ENCODE measurements at regions not wholly inside any gene's neighbourhood (a gene's known extent, or its start where the extent isn't known, plus 50 kb on each side); places are given as distances from the start of the nearest gene placed in this dataset.

DNA sequence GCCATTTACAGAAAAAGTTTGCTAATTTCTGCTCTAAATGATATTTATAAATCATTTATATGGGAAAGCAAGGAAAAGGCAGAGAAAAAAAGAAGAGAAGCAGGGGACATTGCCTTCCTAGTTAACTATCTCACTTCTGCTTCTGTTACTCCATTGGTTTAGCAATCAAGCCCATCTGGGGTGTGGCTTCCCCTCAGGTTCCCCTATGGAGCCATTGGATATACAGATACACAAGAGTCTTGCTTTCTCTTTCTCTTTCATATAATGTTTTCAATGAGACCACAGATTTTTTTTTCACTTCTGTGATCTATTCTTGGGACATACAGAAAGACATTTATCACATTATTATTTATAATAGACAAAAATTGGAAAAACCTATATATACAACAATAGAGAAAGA lies 105.6 kb upstream of the TOM1L1 start:
- in situ Hi-C loops (cut with HindIII; ENCODE audit: low pct_unique_long_range_greater_than_20kb, low sequenced_read_pairs) = no loop called here
- DNase-seq (ENCODE audit: low read depth, low spot score) = no peak

DNA sequence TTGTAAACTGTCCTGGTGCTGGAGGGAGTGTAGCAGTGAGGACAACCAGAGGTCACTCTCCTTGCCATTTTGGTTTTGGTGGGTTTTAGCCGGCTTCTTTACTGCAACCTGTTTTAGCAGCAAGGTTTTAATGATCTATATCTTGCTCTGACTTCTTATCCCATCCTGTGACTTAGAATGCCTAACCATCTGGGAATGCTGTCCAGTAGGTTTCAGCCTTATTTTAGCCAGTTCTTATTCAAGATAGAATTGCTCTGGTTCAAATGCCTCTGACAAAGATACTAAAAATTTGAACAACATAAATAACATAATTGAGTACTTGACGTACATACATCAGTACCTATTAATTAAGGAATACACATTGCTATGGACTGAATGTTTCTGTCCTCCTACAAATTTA lies 93.3 kb upstream of the TOM1L1 start:
- in situ Hi-C loops (cut with HindIII; ENCODE audit: low pct_unique_long_range_greater_than_20kb, low sequenced_read_pairs) = no loop called here
- DNase-seq (ENCODE audit: low read depth, low spot score) = no peak

DNA sequence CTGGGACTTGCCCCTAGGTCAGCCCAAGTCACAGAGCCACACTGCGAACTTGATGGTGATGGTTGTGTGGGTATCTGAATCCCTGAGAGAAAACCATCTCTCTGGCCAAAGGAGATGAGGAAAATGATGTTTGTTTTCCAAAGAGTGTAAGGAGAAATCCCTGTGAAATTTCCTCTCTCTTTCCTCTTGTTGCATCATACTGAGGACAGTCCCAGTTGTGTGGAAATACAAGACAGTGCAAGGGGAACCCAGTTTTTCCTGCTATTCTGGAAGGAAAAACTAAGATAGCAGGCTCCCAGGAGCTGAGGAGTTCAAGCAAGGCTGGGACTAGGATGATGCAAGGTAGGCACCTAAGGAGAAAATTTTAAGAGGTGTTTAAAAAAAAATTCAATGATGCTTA lies 86.8 kb upstream of the TOM1L1 start:
- DNase-seq (ENCODE audit: low read depth, low spot score) = no peak
- in situ Hi-C loops (cut with HindIII; ENCODE audit: low pct_unique_long_range_greater_than_20kb, low sequenced_read_pairs) = no loop called here

DNA sequence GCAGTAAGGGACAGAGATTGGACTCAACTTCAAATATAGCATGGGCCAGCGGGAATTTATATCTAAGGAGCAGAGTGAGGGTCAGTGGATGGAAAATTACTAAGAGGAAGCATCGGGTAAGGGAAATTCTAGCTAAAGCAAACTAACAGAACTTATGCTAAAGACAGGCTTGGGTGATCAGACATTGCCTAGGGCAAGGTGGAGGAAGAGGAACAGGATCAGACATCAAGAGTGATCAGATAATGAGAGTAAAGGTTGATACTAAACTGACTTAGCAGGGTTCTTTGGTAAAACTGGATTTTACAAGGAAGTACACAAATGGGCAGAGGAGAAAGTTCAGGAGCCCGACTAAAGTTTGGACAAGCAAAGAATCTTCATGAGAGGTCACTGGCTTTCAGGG lies 86.3 kb upstream of the TOM1L1 start:
- no peak for DNase-seq (ENCODE audit: low read depth, low spot score)
- in situ Hi-C loops (cut with HindIII; ENCODE audit: low pct_unique_long_range_greater_than_20kb, low sequenced_read_pairs) = no loop called here

DNA sequence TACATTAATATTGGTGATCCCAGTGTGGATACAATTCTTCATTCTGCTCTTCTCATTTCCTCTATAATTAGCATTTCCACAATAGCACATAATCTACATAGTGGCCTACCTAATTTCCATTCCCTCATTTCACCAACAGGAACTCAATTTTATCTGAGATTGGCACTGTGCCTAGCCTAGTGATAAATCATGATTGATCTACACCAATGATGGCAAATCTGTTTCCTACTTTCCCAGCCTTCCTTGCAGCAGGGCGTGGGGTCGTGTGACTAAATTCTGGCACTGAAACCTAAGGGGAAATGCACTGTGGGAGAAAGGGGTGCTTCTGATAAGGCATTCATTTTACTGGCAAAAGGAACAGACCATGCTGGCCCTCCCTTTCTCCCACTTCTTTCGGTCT lies 66.6 kb upstream of the TOM1L1 start:
- DNase-seq (ENCODE audit: low read depth, low spot score) = no peak

DNA sequence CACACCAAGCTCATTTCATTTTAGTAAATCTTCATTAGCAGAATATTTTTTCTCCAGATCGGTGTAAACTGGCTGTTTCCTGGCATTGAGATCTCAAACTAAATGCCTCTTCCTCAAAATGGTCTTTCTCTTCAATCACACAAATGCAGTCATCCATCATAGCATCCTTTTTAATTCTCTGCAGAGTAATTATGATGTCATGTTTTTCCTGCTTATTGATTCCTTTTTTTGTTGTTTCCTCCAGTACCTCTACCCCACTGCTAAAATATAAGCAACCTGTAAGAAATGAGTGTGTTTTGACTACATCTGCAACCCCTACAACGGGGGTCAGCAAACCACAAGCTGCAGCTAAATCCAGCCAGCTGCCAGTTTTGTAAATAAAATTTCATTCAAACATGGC lies 65.6 kb upstream of the TOM1L1 start:
- in situ Hi-C loops (cut with HindIII; ENCODE audit: low pct_unique_long_range_greater_than_20kb, low sequenced_read_pairs) = no loop called here
- DNase-seq (ENCODE audit: low read depth, low spot score) = no peak

More for the DNA sequence above, 66.6 kb upstream of the TOM1L1 start:
- in situ Hi-C loops (cut with HindIII; ENCODE audit: low pct_unique_long_range_greater_than_20kb, low sequenced_read_pairs) = no loop called here

DNA sequence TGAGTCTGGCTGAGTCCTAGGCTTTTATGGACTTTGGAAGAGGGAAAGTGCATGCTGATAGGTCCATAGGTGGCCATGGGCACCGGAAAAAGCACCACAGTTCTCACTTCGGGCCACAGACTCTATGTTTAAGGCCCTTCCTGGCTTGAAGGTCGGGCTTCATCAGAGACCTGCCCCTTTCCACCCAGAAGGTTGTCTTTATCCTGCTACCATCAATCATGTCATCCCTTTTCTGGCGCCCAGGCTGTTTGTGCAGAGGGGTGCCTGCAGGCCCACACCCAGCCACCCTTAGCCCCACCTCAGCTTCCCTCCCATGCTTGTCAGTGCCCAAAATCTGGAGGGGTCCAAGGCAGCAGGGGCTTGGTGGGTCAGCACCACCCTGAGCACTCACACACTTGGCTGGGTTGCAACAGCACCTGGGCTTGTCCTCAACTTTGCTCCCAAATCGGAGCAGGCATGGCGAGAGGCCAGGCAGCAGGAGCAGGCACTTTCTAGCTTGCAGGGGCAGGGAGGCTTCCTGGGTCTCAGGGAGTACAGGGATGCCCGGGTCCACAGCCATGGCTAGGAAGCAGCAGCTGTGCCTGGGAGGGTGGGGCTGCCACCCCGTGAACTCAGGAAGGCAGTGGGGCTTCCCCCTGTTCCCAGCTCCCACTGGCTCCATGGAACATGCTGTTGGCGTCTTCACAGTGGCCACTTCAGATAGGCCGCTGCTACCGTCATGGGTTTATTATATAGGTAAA lies 63.8 kb upstream of the TOM1L1 start:
- in situ Hi-C loops (cut with HindIII; ENCODE audit: low pct_unique_long_range_greater_than_20kb, low sequenced_read_pairs) = no loop called here
- no peak for DNase-seq (ENCODE audit: low read depth, low spot score)

DNA sequence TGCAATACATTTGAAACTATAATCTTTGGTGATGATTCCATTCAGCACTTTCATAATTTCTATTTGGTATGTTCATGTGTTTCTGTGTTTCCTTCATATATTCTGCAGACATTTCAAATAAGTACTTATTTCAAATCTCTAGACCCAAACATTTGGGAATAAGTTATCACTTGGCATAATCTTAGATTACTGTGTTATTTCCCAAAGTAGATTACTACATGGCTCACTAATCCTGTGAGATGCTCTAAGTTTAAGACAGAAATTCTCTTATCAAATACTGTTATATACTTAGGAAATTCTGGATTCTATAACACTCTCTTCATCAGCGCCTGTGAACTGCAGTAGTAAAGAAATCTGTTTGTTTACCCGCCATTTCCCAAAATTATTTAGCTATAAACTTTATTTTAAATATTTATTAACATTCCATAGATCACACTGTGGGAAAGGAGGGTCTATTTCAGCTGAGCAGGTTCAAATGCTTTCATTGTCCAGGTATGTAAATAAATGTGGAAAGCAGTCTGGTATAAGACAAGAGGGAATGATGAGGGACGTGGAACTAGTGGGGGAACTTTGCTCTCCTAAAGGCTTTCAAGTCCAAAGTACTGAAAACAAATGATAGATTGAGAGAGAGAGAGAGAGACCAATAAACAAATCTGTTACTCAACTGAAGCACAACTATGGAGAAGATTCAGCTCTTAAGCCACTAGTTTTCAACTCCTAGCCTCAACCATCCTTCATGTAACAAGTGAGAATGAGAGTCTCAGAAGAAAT lies 61.8 kb upstream of the TOM1L1 start:
- DNase-seq (ENCODE audit: low read depth, low spot score) = no peak
- in situ Hi-C loops (cut with HindIII; ENCODE audit: low pct_unique_long_range_greater_than_20kb, low sequenced_read_pairs) = no loop called here

DNA sequence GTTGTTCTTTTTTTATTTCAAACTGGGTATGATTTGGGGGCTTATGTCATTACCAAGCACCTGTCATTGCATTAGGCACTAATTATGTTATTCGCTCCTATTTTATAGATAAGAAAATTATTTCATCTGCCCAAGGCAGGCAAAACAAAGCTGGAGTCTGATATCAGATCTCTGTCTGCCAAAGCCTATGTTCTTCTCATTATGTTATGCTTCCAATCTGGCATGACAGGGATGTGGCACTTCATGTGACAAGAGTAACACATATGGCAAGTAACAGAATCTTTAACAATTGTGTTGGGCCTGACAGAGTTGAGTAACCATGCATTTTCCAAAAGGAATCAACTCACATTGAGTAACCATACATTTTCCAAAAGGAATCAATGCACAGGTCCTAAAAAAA lies 61.2 kb upstream of the TOM1L1 start:
- in situ Hi-C loops (cut with HindIII; ENCODE audit: low pct_unique_long_range_greater_than_20kb, low sequenced_read_pairs) = no loop called here
- DNase-seq (ENCODE audit: low read depth, low spot score) = no peak

DNA sequence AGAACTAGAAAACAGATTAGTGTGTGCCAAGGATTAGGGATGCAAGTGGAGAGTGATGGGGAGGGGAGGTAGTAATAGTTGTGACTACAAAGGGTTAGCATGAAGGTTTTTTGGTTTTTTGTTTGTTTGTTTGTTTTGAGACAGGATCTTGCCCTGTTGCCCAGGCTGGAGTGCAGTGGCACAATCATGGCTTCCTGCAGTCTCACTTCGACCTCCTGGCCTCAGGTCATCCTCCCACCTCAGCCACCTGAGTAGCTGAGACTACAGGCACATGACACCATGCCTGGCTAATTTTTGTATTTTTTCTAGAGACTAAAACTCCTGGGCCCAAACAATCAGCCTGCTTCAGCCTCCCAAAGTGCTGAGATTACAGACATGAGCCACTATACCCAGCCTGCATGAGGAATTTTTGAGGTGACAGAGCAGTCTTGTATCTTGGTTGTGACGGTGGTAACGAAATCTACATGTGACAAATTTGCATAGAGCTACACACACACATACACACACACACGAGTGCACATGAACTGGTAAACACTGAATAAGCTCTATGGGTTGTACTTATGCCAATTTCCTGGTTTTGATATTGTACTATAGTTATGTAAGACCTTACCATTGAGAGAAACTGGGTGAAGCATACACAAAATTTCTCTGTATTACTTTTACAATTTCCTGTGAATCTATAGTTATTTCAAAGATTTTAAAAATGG lies 59.6 kb upstream of the TOM1L1 start:
- in situ Hi-C loops (cut with HindIII; ENCODE audit: low pct_unique_long_range_greater_than_20kb, low sequenced_read_pairs) = no loop called here
- DNase-seq (ENCODE audit: low read depth, low spot score) = no peak

DNA sequence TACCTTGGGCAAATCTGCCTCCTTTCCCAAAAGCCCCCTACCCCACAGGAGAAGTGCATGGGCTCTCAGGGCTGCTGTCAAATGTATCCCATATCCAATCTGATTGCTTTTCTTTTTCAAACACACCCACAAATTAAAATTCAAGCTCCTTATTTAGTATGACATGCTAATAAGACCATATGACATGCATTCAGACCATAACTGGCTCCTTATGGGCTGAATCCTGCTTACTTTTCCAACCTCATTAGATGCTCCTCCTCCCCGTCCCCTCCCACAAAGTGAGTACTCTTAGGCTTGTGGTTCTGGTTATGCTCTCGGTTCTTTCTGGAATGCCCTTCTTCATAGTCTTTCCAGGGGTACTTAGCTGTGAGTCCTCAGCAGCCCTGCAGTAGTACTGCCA lies 59.0 kb upstream of the TOM1L1 start:
- in situ Hi-C loops (cut with HindIII; ENCODE audit: low pct_unique_long_range_greater_than_20kb, low sequenced_read_pairs) = no loop called here

DNA sequence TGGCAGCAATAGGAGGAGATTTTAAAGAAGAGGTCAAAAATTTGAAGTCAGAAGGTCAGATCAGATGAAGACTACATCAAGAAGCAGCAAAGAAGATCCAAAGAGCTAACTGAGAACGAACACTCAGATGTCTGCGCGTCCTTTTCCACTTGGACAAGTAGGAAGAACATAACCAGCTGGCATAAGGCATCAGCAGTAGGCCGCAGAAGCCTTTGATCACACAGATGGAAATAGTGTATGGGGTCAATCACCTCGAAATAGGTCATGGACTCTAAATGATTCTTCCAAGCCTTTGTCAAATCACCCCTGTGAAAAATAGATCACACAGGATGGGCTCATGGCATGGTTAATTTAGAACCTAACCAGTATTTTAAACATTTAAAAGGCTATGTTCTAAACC lies 56.4 kb upstream of the TOM1L1 start:
- no peak for DNase-seq (ENCODE audit: low read depth, low spot score)
- in situ Hi-C loops (cut with HindIII; ENCODE audit: low pct_unique_long_range_greater_than_20kb, low sequenced_read_pairs) = no loop called here

More for the DNA sequence above, 59.0 kb upstream of the TOM1L1 start:
- no peak for DNase-seq (ENCODE audit: low read depth, low spot score)

DNA sequence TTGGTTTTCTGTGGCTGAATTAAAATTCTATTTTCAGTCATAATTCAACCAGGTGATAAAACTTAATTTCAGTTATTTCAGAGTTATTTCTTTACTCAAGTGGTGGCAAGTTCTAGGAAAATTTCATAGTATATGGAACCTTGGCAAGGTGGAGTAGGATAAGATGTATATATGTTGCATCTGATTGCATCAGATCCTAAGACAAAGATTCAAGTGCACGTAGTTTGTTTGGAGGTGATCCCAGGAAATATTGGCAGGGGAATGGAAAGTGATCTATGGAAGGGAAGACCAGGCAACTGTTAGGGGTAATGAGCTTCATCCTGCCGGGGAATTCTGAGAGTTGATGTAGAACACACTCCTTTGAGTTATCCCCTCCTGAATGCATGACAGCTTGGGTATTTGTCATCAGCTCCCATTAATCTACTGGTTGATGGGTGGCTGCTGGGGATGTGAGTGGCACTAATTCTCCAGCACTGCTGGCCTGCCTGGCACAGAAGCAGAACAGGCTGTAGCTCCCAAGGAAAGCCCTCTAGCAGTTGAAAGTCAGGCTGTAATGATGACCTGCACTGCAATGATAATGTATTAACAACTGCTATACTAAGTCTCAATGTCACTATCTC lies 52.2 kb upstream of the TOM1L1 start:
- no peak for DNase-seq (ENCODE audit: low read depth, low spot score)

DNA sequence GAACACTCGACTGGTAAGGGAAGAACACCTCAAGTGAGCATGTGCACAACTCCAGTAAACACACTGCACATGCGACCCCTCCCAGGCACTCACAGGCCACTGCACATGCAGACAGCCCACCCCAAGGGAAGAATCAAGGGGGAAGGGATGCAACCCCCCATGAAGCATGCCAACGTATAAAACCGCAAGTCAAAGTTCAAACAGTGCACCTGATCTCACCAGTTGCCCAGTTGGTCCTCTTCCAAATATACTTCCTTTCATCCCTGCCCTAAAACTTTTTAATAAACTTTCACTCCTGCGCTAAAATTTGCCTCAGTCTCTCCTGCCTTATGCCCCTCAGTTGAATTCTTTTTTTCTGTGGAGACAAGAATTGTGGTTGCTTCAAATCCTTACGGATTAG lies 51.0 kb upstream of the TOM1L1 start:
- no peak for DNase-seq (ENCODE audit: low read depth, low spot score)
- in situ Hi-C loops (cut with HindIII; ENCODE audit: low pct_unique_long_range_greater_than_20kb, low sequenced_read_pairs) = no loop called here

More for the DNA sequence above, 52.2 kb upstream of the TOM1L1 start:
- in situ Hi-C loops (cut with HindIII; ENCODE audit: low pct_unique_long_range_greater_than_20kb, low sequenced_read_pairs) = no loop called here
